ENCODE measurements at regions not wholly inside any gene's neighbourhood (a gene's known extent, or its start where the extent isn't known, plus 50 kb on each side); places are given as distances from the start of the nearest gene placed in this dataset.

- DNase-seq (ENCODE audit: low read depth): no peak
Measured at GRCh38 chr4:115353370-115353769, 239.9 kb upstream of the NDST4 start.

GRCh38 chr4:115343171-115343570 lies 229.8 kb upstream of the NDST4 start:
- no peak for DNase-seq (ENCODE audit: low read depth)

- no peak for DNase-seq (ENCODE audit: low read depth)
Measured at GRCh38 chr4:115334736-115335411, 221.5 kb upstream of the NDST4 start.

GRCh38 chr4:115332078-115332477 lies 218.7 kb upstream of the NDST4 start:
- no peak for DNase-seq (ENCODE audit: low read depth)

GRCh38 chr4:115331241-115331640 lies 217.8 kb upstream of the NDST4 start:
- no peak for DNase-seq (ENCODE audit: low read depth)

- DNase-seq (ENCODE audit: low read depth): no peak
Measured at GRCh38 chr4:115325836-115326235, 212.4 kb upstream of the NDST4 start.

- DNase-seq (ENCODE audit: low read depth): no peak
Measured at GRCh38 chr4:115323106-115323707, 209.8 kb upstream of the NDST4 start.

- no peak for DNase-seq (ENCODE audit: low read depth)
Measured at GRCh38 chr4:115315182-115315581, 201.8 kb upstream of the NDST4 start.

- no peak for DNase-seq (ENCODE audit: low read depth)
Measured at GRCh38 chr4:115310641-115311040, 197.2 kb upstream of the NDST4 start.

GRCh38 chr4:115294717-115295116 lies 181.3 kb upstream of the NDST4 start:
- DNase-seq (ENCODE audit: low read depth): no peak

GRCh38 chr4:115293093-115293462 lies 179.7 kb upstream of the NDST4 start:
- DNase-seq (ENCODE audit: low read depth): no peak

- DNase-seq (ENCODE audit: low read depth): no peak
Measured at GRCh38 chr4:115292320-115293092, 179.1 kb upstream of the NDST4 start.

- DNase-seq (ENCODE audit: low read depth): no peak
Measured at GRCh38 chr4:115287426-115287825, 174.0 kb upstream of the NDST4 start.

- no peak for DNase-seq (ENCODE audit: low read depth)
Measured at GRCh38 chr4:115279330-115279729, 165.9 kb upstream of the NDST4 start.

GRCh38 chr4:115278830-115279229 lies 165.4 kb upstream of the NDST4 start:
- DNase-seq (ENCODE audit: low read depth): no peak

GRCh38 chr4:115275615-115276014 lies 162.2 kb upstream of the NDST4 start:
- DNase-seq (ENCODE audit: low read depth): no peak

- no peak for DNase-seq (ENCODE audit: low read depth)
Measured at GRCh38 chr4:115274545-115274944, 161.1 kb upstream of the NDST4 start.

GRCh38 chr4:115272594-115272993 lies 159.2 kb upstream of the NDST4 start:
- no peak for DNase-seq (ENCODE audit: low read depth)

GRCh38 chr4:115272185-115272584 lies 158.8 kb upstream of the NDST4 start:
- no peak for DNase-seq (ENCODE audit: low read depth)

- no peak for DNase-seq (ENCODE audit: low read depth)
Measured at GRCh38 chr4:115260195-115260594, 146.8 kb upstream of the NDST4 start.

GRCh38 chr4:115259642-115260041 lies 146.2 kb upstream of the NDST4 start:
- DNase-seq (ENCODE audit: low read depth): no peak

GRCh38 chr4:115249808-115250207 lies 136.4 kb upstream of the NDST4 start:
- peak; percentile 5 for DNase-seq (ENCODE audit: low read depth)
